HFF-Myc (cell line): ENCODE measurements at regions not wholly inside any gene's neighbourhood (a gene's known extent, or its start where the extent isn't known, plus 50 kb on each side); places are given as distances from the start of the nearest gene placed in this dataset.
"Not testable (repeated sequence)": the region's sequence is repeated elsewhere in the genome, so short reads cannot be mapped to it uniquely, and the experiment has no call there.

Experiments used
- DNase-seq: peaks from one replicate; pipeline ENCODE4 v3.0.0-alpha.2; 2011; ENCODE audit warnings: low read depth; ENCODE audit errors: extremely low read depth
- H3K4me3 ChIP-seq: replicated peaks from 2 replicates; pipeline ENCODE4 v1.5.1; 2011; ENCODE audit warnings: low read depth, mild to moderate bottlenecking, control low read depth, low read length
- CTCF ChIP-seq: IDR thresholded peaks from 2 replicates; pipeline ENCODE4 v1.5.1; 2012; ENCODE audit warnings: mild to moderate bottlenecking, low read depth, low read length, control low read depth; ENCODE audit errors: missing control alignments

GRCh38 chr1:78304341-78304740 lies 186.4 kb upstream of the PTGFR start:
- TF ChIP-seq CTCF: no peak
- no peak overlapping the region for H3K4me3 ChIP-seq
- no peak for DNase-seq

GRCh38 chr1:78304761-78305160 lies 186.0 kb upstream of the PTGFR start:
- H3K4me3 ChIP-seq: no peak overlapping the region
- no peak for TF ChIP-seq CTCF
- no peak for DNase-seq

- not testable (repeated sequence) for DNase-seq
These were observed 180.5 kb upstream of the PTGFR start for GRCh38 chr1:78310261-78310660.

GRCh38 chr1:78318011-78318410 lies 172.8 kb upstream of the PTGFR start:
- no peak for TF ChIP-seq CTCF
- H3K4me3 ChIP-seq: no peak overlapping the region
- DNase-seq: no peak

More at GRCh38 chr1:78310261-78310660, 180.5 kb upstream of the PTGFR start:
- H3K4me3 ChIP-seq: not testable (repeated sequence)

- TF ChIP-seq CTCF: no peak
- DNase-seq: no peak
- H3K4me3 ChIP-seq: no peak overlapping the region
These were observed 171.2 kb upstream of the PTGFR start for GRCh38 chr1:78319603-78320002.

GRCh38 chr1:78322928-78323680 lies 167.7 kb upstream of the PTGFR start:
- H3K4me3 ChIP-seq: no peak overlapping the region
- no peak for TF ChIP-seq CTCF
- no peak for DNase-seq

- TF ChIP-seq CTCF: no peak
- DNase-seq: no peak
- H3K4me3 ChIP-seq: no peak overlapping the region
These were observed 165.5 kb upstream of the PTGFR start for GRCh38 chr1:78325293-78325692.
